ENCODE measurements at regions not wholly inside any gene's neighbourhood (a gene's known extent, or its start where the extent isn't known, plus 50 kb on each side); places are given as distances from the start of the nearest gene placed in this dataset.
"Not testable (repeated sequence)": the region's sequence is repeated elsewhere in the genome, so short reads cannot be mapped to it uniquely, and the experiment has no call there.

- DNase-seq: not testable (repeated sequence)
These were observed 66.3 kb downstream of the FAM72C start for GRCh38 chr1:143905214-143906179.

- DNase-seq: not testable (repeated sequence)
These were observed 67.2 kb downstream of the FAM72C start for GRCh38 chr1:143904622-143904979.

GRCh38 chr1:143903899-143904621, 67.7 kb downstream of the FAM72C start:
- DNase-seq: not testable (repeated sequence)

GRCh38 chr1:143896377-143896776, 75.4 kb downstream of the FAM72C start:
- DNase-seq: not testable (repeated sequence)

GRCh38 chr1:143884932-143885574, 86.7 kb downstream of the FAM72C start:
- DNase-seq: peak; percentile 24

- not testable (repeated sequence) for DNase-seq
These were observed 87.3 kb downstream of the FAM72C start for GRCh38 chr1:143884532-143884931.

- not testable (repeated sequence) for DNase-seq
These were observed 91.8 kb downstream of the FAM72C start for GRCh38 chr1:143879757-143880536.

- not testable (repeated sequence) for DNase-seq
These were observed 95.8 kb downstream of the FAM72C start for GRCh38 chr1:143875947-143876346.

GRCh38 chr1:143874625-143875024, 97.2 kb downstream of the FAM72C start:
- not testable (repeated sequence) for DNase-seq

- not testable (repeated sequence) for DNase-seq
These were observed 98.1 kb downstream of the FAM72C start for GRCh38 chr1:143873650-143874049.

GRCh38 chr1:143870388-143870787, 101.4 kb downstream of the FAM72C start:
- not testable (repeated sequence) for DNase-seq

- DNase-seq: not testable (repeated sequence)
These were observed 104.1 kb downstream of the FAM72C start for GRCh38 chr1:143867590-143868220.

- not testable (repeated sequence) for DNase-seq
These were observed 107.8 kb downstream of the FAM72C start for GRCh38 chr1:143863901-143864520.

GRCh38 chr1:143862722-143863121, 109.1 kb downstream of the FAM72C start:
- not testable (repeated sequence) for DNase-seq

GRCh38 chr1:143861306-143861705, 110.5 kb downstream of the FAM72C start:
- not testable (repeated sequence) for DNase-seq

- DNase-seq: not testable (repeated sequence)
These were observed 115.9 kb downstream of the FAM72C start for GRCh38 chr1:143855867-143856266.

- not testable (repeated sequence) for DNase-seq
These were observed 117.7 kb downstream of the FAM72C start for GRCh38 chr1:143854069-143854468.

- DNase-seq: not testable (repeated sequence)
These were observed 121.1 kb downstream of the FAM72C start for GRCh38 chr1:143850637-143851036.

GRCh38 chr1:143848859-143849258, 122.9 kb downstream of the FAM72C start:
- not testable (repeated sequence) for DNase-seq

GRCh38 chr1:143845193-143845592, 126.6 kb downstream of the FAM72C start:
- not testable (repeated sequence) for DNase-seq

- DNase-seq: not testable (repeated sequence)
These were observed 129.7 kb downstream of the FAM72C start for GRCh38 chr1:143842058-143842457.

Measured in NCI-H2171 treated with DMSO at 0.1 percent for 48 hours (cell line).